ENCODE measurements at regions not wholly inside any gene's neighbourhood (a gene's known extent, or its start where the extent isn't known, plus 50 kb on each side); places are given as distances from the start of the nearest gene placed in this dataset.

DNA sequence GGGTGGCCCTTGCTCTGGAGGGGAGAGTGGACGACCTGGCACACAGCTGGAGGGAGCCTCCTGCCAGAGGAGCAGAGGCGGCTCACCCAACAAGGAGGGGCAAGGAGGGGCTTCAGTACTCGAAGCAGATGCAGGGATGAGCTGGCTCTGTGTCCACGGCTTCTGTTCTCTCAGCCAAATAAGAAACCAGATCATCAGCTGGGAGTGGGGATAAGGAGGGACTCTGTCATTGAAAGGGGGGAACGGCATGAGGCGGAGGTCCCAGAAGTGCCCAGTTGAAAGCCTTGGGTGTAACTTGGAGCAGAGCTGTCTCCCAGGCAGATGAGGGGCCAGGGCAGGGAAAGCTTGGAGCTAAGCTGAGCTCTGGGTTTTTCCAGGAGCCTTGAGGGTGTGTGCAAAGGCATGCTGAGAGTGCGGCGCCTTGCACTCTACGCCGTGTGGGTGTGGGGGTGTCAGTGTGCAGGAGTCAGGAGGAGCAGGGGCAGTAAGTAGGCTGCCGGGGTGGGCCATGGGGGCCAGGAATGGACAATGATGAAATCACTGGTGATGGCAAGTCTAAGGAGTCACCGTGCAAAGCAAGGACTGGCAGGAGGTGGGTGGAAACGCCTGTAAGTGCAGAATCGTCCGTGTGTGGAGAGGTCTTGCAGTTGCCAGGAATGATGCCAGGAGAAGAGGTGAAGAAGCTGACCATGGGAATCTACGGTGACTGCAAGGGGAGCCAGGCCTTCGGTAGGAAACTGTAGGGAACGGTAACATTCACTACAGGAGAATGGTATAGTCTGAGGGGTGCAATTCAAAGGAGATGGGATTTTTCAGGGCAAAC is 85.4 kb upstream of the FOXQ1 start:
- Histone ChIP-seq H4K20me1 (ENCODE audit: insufficient read depth, low read length) (no peaks in the 10 kb centered on the region), H3K79me2 (ENCODE audit: low read length) (no peaks in the 10 kb centered on the region), H3K9ac (ENCODE audit: low read length) (no peak overlapping the region), H3K36me3 (replicated peaks; ENCODE audit: insufficient read depth, low read length) (no peaks in the 10 kb centered on the region), H3K9me3 (replicated peaks; ENCODE audit: insufficient read depth, low read length) (no peaks in the 10 kb centered on the region), H3K4me3 (ENCODE audit: low read length) (no peak overlapping the region), H3K27ac (ENCODE audit: low read length) (no peak overlapping the region), H3K4me1 (ENCODE audit: low read length) (no peaks in the 10 kb centered on the region), H3K9me2 (replicated peaks; ENCODE audit: insufficient read depth, low read length) (no peaks in the 10 kb centered on the region), H3F3A (ENCODE audit: insufficient read depth, low read length) (no peaks in the 10 kb centered on the region), H3K4me2 (ENCODE audit: low read depth, low read length) (no peak overlapping the region), H3K27me3 (replicated peaks; ENCODE audit: insufficient read depth, low read length) (no peaks in the 10 kb centered on the region), H2AFZ (ENCODE audit: low read length) (no peak overlapping the region)
- TF ChIP-seq EZH2 (optimal IDR thresholded peaks at IDR 0.05; ENCODE audit: low read depth, low read length) (no peak), EZH2phosphoT487 (IDR thresholded peaks at IDR 0.05; ENCODE audit: low read length) (no peak)
- TF ChIP-seq, protein P1, sequence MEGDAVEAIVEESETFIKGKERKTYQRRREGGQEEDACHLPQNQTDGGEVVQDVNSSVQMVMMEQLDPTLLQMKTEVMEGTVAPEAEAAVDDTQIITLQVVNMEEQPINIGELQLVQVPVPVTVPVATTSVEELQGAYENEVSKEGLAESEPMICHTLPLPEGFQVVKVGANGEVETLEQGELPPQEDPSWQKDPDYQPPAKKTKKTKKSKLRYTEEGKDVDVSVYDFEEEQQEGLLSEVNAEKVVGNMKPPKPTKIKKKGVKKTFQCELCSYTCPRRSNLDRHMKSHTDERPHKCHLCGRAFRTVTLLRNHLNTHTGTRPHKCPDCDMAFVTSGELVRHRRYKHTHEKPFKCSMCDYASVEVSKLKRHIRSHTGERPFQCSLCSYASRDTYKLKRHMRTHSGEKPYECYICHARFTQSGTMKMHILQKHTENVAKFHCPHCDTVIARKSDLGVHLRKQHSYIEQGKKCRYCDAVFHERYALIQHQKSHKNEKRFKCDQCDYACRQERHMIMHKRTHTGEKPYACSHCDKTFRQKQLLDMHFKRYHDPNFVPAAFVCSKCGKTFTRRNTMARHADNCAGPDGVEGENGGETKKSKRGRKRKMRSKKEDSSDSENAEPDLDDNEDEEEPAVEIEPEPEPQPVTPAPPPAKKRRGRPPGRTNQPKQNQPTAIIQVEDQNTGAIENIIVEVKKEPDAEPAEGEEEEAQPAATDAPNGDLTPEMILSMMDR (IDR thresholded peaks at IDR 0.05; ENCODE audit: low read length): no peak
- DNase-seq: no peak

DNA sequence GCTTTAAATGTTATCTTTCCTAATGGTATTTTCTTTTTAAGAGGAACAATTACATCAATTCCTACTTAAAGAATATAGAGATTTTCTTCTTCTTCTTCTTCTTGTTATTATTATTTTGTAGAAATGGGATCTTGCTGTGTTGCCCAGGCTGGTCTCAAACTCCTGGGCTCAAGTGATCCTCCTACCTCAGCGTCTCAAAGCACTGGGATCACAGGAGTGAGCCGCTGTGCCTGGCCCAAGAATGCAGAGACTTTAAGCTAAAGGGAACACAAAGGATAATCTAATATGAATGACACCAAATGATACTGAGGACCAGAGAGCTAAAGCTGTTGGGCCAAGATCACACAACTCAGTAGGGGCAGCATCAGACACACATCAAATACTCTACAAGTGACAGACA is 87.4 kb upstream of the FOXQ1 start:
- Histone ChIP-seq H3K27ac (ENCODE audit: low read length) (no peak overlapping the region), H3K4me1 (ENCODE audit: low read length) (no peaks in the 10 kb centered on the region)

DNA sequence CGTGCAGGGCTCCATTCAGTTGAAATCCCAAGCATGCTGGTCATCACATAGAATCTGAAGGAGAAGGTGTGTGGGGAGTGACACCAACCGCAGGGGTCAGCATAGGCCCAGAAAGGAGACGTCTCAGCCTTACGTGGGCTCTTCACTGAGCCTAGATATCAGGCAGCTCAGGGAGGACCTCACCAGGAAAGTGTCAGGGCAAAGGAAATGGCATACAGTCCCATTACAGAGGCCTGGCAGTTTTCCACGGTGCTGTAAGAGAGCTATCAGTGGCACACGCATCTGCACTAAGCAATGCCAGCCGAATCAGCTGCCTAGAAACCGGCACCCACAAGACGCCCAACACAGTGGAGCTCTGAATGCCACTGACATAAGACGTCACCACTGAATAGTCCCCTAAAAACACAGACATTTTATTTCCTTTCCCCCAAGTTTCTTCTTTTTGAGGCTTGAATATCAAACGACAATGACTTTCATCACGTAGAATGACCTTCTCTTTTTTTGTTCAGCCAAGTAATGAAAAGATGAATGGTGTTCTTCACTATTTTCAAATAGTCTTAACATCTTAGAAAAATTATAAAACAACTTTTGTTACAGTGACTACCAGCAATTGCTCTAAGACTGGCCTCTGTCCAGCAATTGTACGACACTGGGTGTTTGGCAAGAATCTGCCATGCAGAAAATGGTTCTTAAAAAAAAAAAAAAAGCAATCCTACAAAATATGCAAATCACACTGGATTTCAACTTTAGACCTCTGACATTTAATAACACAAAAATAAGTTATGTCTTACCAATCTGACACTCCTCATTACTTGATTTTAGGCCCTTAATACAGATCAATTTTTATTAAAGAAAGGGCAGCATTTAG is 88.9 kb upstream of the FOXQ1 start:
- H3K4me3 ChIP-seq (ENCODE audit: low read length): no peak overlapping the region
- H3F3A ChIP-seq (ENCODE audit: insufficient read depth, low read length): no peaks in the 10 kb centered on the region
- no peak overlapping the region for H2AFZ ChIP-seq (ENCODE audit: low read length)
- TF ChIP-seq EZH2phosphoT487 (IDR thresholded peaks at IDR 0.05; ENCODE audit: low read length) (no peak), EZH2 (optimal IDR thresholded peaks at IDR 0.05; ENCODE audit: low read depth, low read length) (no peak)
- TF ChIP-seq, protein P1 (IDR thresholded peaks at IDR 0.05; ENCODE audit: low read length): no peak
- no peak overlapping the region for H3K4me2 ChIP-seq (ENCODE audit: low read depth, low read length)
- H3K4me1 ChIP-seq (ENCODE audit: low read length): no peaks in the 10 kb centered on the region
- DNase-seq: no peak
- H3K79me2 ChIP-seq (ENCODE audit: low read length): no peaks in the 10 kb centered on the region
- H3K9me3 ChIP-seq (replicated peaks; ENCODE audit: insufficient read depth, low read length): no peaks in the 10 kb centered on the region
- H3K27me3 ChIP-seq (replicated peaks; ENCODE audit: insufficient read depth, low read length): no peaks in the 10 kb centered on the region
- H4K20me1 ChIP-seq (ENCODE audit: insufficient read depth, low read length): no peaks in the 10 kb centered on the region
- H3K9ac ChIP-seq (ENCODE audit: low read length): no peak overlapping the region
- H3K27ac ChIP-seq (ENCODE audit: low read length): no peak overlapping the region
- H3K9me2 ChIP-seq (replicated peaks; ENCODE audit: insufficient read depth, low read length): no peaks in the 10 kb centered on the region
- H3K36me3 ChIP-seq (replicated peaks; ENCODE audit: insufficient read depth, low read length): no peaks in the 10 kb centered on the region

More for the DNA sequence above, 87.4 kb upstream of the FOXQ1 start:
- H3K9ac ChIP-seq (ENCODE audit: low read length): no peak overlapping the region
- TF ChIP-seq EZH2 (optimal IDR thresholded peaks at IDR 0.05; ENCODE audit: low read depth, low read length) (no peak), EZH2phosphoT487 (IDR thresholded peaks at IDR 0.05; ENCODE audit: low read length) (no peak)
- TF ChIP-seq, protein P1 (IDR thresholded peaks at IDR 0.05; ENCODE audit: low read length): no peak
- no peaks in the 10 kb centered on the region for H3K36me3 ChIP-seq (replicated peaks; ENCODE audit: insufficient read depth, low read length)
- H3K4me2 ChIP-seq (ENCODE audit: low read depth, low read length): no peak overlapping the region
- H3K4me3 ChIP-seq (ENCODE audit: low read length): no peak overlapping the region
- no peak for DNase-seq
- H2AFZ ChIP-seq (ENCODE audit: low read length): no peak overlapping the region
- H3K79me2 ChIP-seq (ENCODE audit: low read length): no peaks in the 10 kb centered on the region
- H4K20me1 ChIP-seq (ENCODE audit: insufficient read depth, low read length): no peaks in the 10 kb centered on the region
- H3F3A ChIP-seq (ENCODE audit: insufficient read depth, low read length): no peaks in the 10 kb centered on the region
- no peaks in the 10 kb centered on the region for H3K9me3 ChIP-seq (replicated peaks; ENCODE audit: insufficient read depth, low read length)
- H3K9me2 ChIP-seq (replicated peaks; ENCODE audit: insufficient read depth, low read length): no peaks in the 10 kb centered on the region
- H3K27me3 ChIP-seq (replicated peaks; ENCODE audit: insufficient read depth, low read length): no peaks in the 10 kb centered on the region

Measured in MM.1S (cell line).